IMR-90 (cell line): ENCODE measurements at regions not wholly inside any gene's neighbourhood (a gene's known extent, or its start where the extent isn't known, plus 50 kb on each side); places are given as distances from the start of the nearest gene placed in this dataset.

Experiments
- ATAC-seq: fragments of 200-7000 bp; cut with Tn5 transposase; 2 replicates; pipeline ENCODE4 v1.9.1; 2020; ENCODE audit warnings: low read depth, mild to moderate bottlenecking, moderate library complexity
- BruUV-seq: library from RNA; stranded (reverse); fragments of 400-500 nt; replicated peaks from 2 replicates; lab custom pipeline; 2021; lab: Mats Ljungman, UMichigan
- CTCF ChIA-PET: fragments of 300-600 bp; formaldehyde crosslinking; extraction: SDS; loops from one replicate; lab custom pipeline; 2021; ENCODE audit warnings: antibody characterized with exemption; lab: Yijun Ruan, JAX
- POLR2A ChIA-PET: fragments of 300-600 bp; sonication (Branson Sonifier 250); formaldehyde crosslinking; loops from one replicate; lab custom pipeline; 2022; ENCODE audit warnings: antibody characterized with exemption; ENCODE audit not compliant: unreplicated experiment; lab: Charles Lee
- DNase-seq: peaks from one replicate; pipeline ENCODE4 v3.0.0; 2013
- H2AFZ ChIP-seq: replicated peaks from 2 replicates; pipeline ENCODE3; 2013; ENCODE audit warnings: low read length, mild to moderate bottlenecking; ENCODE audit not compliant: poor library complexity
- H2AK5ac ChIP-seq: 2 replicates; pipeline ENCODE4 v1.6.1; 2013; ENCODE audit warnings: low read depth, low read length, inconsistent platforms
- H2AK9ac ChIP-seq: replicated peaks from 2 replicates; pipeline ENCODE3; 2013; ENCODE audit warnings: mild to moderate bottlenecking, low read depth, low read length, moderate library complexity; ENCODE audit not compliant: poor library complexity
- H2BK120ac ChIP-seq: 2 replicates; pipeline ENCODE4 v1.6.1; 2013; ENCODE audit warnings: low read depth, low read length, inconsistent platforms
- H2BK15ac ChIP-seq: 3 replicates; pipeline ENCODE4 v1.6.1; 2013; ENCODE audit warnings: low read depth, low read length, inconsistent platforms
- H2BK20ac ChIP-seq: 2 replicates; pipeline ENCODE4 v1.6.1; 2013; ENCODE audit warnings: low read depth, mild to moderate bottlenecking, inconsistent platforms, low read length, moderate library complexity
- H2BK5ac ChIP-seq: 2 replicates; pipeline ENCODE4 v1.6.1; 2013; ENCODE audit warnings: mild to moderate bottlenecking, low read depth, low read length, inconsistent platforms; ENCODE audit not compliant: poor library complexity, severe bottlenecking
- H3K14ac ChIP-seq: replicated peaks from 2 replicates; pipeline ENCODE4 v1.6.1; 2013; ENCODE audit warnings: low read depth, low read length, inconsistent platforms
- H3K18ac ChIP-seq: 2 replicates; pipeline ENCODE4 v1.6.1; 2013; ENCODE audit warnings: low read depth, low read length, control low read depth
- H3K23ac ChIP-seq: 2 replicates; pipeline ENCODE4 v1.6.1; 2013; ENCODE audit warnings: low read depth, low read length, inconsistent platforms
- H3K27ac ChIP-seq: 2 replicates; pipeline ENCODE4 v1.5.1; 2013; ENCODE audit warnings: mild to moderate bottlenecking, control low read depth, low read length; ENCODE audit not compliant: insufficient read depth
- H3K27me3 ChIP-seq: 2 replicates; pipeline ENCODE4 v1.6.1; 2013; ENCODE audit warnings: low read length; ENCODE audit not compliant: control insufficient read depth, insufficient read depth
- H3K36me3 ChIP-seq: 2 replicates; pipeline ENCODE4 v1.6.1; 2013; ENCODE audit warnings: low read length, mixed read lengths; ENCODE audit not compliant: control insufficient read depth, insufficient read depth
- H3K4ac ChIP-seq: 2 replicates; pipeline ENCODE4 v1.6.1; 2013; ENCODE audit warnings: low read depth, low read length, inconsistent platforms
- H3K4me1 ChIP-seq: 2 replicates; pipeline ENCODE4 v1.6.1; 2013; ENCODE audit warnings: low read length, mixed read lengths; ENCODE audit not compliant: control insufficient read depth, insufficient read depth
- H3K4me2 ChIP-seq: 2 replicates; pipeline ENCODE4 v1.6.1; 2013; ENCODE audit warnings: low read depth, mild to moderate bottlenecking, control low read depth, low read length, moderate library complexity
- H3K4me3 ChIP-seq: 2 replicates; pipeline ENCODE4 v1.5.1; 2013; ENCODE audit warnings: low read depth, mild to moderate bottlenecking, control low read depth, low read length, moderate library complexity; ENCODE audit not compliant: insufficient read depth
- H3K56ac ChIP-seq: 2 replicates; pipeline ENCODE4 v1.6.1; 2013; ENCODE audit warnings: low read length, inconsistent platforms; ENCODE audit not compliant: insufficient read depth; ENCODE audit errors: extremely low read depth
- H3K79me1 ChIP-seq, 2 experiments: 2 replicates each; pipeline ENCODE4 v1.6.1; 2013; ENCODE audit warnings: low read length in 2 of 2, inconsistent platforms in 1 of 2, low read depth in 1 of 2
- H3K9ac ChIP-seq: 2 replicates; pipeline ENCODE4 v1.6.1; 2013; ENCODE audit warnings: low read depth, low read length, control low read depth
- H3K9me1 ChIP-seq: 2 replicates; pipeline ENCODE4 v1.6.1; 2013; ENCODE audit warnings: low read length, inconsistent platforms; ENCODE audit not compliant: insufficient read depth
- H3K9me3 ChIP-seq: 2 replicates; pipeline ENCODE4 v1.6.1; 2013; ENCODE audit warnings: low read length; ENCODE audit not compliant: control insufficient read depth, insufficient read depth
- H4K20me1 ChIP-seq: 2 replicates; pipeline ENCODE4 v1.6.1; 2013; ENCODE audit warnings: low read length, inconsistent platforms; ENCODE audit not compliant: insufficient read depth
- H4K5ac ChIP-seq: 2 replicates; pipeline ENCODE4 v1.6.1; 2013; ENCODE audit warnings: mild to moderate bottlenecking, low read depth, low read length, control low read depth
- H4K8ac ChIP-seq, 2 experiments: 2 replicates each; pipeline ENCODE4 v1.6.1; 2013; ENCODE audit warnings: low read depth in 2 of 2, low read length in 2 of 2, control low read depth in 1 of 2, inconsistent platforms in 1 of 2
- H4K91ac ChIP-seq: 2 replicates; pipeline ENCODE4 v1.6.1; 2013; ENCODE audit warnings: low read depth, low read length, inconsistent platforms; ENCODE audit not compliant: insufficient read depth
- BHLHE40 ChIP-seq: fragments of 150-350 bp; IDR thresholded peaks from 2 replicates; pipeline ENCODE4 v1.6.1; 2016; ENCODE audit warnings: mild to moderate bottlenecking, low read depth, low read length
- CEBPB ChIP-seq: IDR thresholded peaks from 2 replicates; pipeline ENCODE4 v1.6.1; 2012; ENCODE audit warnings: low read depth, low read length, improper control_type of control experiment
- CHD1 ChIP-seq: IDR thresholded peaks from 2 replicates; pipeline ENCODE4 v1.6.1; 2012; ENCODE audit warnings: low read depth, low read length, improper control_type of control experiment
- FOS ChIP-seq: fragments of 150-350 bp; IDR thresholded peaks from 2 replicates; pipeline ENCODE4 v1.6.1; 2016; ENCODE audit warnings: low read depth, low read length
- MAFK ChIP-seq: IDR thresholded peaks from 2 replicates; pipeline ENCODE4 v1.6.1; 2012; ENCODE audit warnings: low read depth, low read length, improper control_type of control experiment
- MAZ ChIP-seq: IDR thresholded peaks from 2 replicates; pipeline ENCODE4 v1.6.1; 2012; ENCODE audit warnings: low read depth, mild to moderate bottlenecking, low read length, improper control_type of control experiment, moderate library complexity, borderline replicate concordance
- MXI1 ChIP-seq: IDR thresholded peaks from 2 replicates; pipeline ENCODE4 v1.6.1; 2012; ENCODE audit warnings: low read depth, mild to moderate bottlenecking, low read length, moderate library complexity, borderline replicate concordance
- NFE2L2 ChIP-seq: fragments of 150-350 bp; IDR thresholded peaks from 2 replicates; pipeline ENCODE4 v1.6.1; 2016; ENCODE audit warnings: low read depth, mild to moderate bottlenecking, low read length
- POLR2A ChIP-seq: IDR thresholded peaks from 2 replicates; pipeline ENCODE4 v1.6.1; 2012; ENCODE audit warnings: mild to moderate bottlenecking, low read depth, low read length
- RAD21 ChIP-seq: IDR thresholded peaks from 2 replicates; pipeline ENCODE4 v1.6.1; 2012; ENCODE audit warnings: low read length, improper control_type of control experiment
- RFX5 ChIP-seq: IDR thresholded peaks from 2 replicates; pipeline ENCODE4 v1.8.0; 2012; ENCODE audit warnings: low read depth, mild to moderate bottlenecking, low read length, moderate library complexity
- SMC3 ChIP-seq: fragments of 150-350 bp; IDR thresholded peaks from 2 replicates; pipeline ENCODE4 v1.6.1; 2016; ENCODE audit warnings: low read depth, mild to moderate bottlenecking, antibody characterized with exemption, low read length, moderate library complexity
- WGBS, 2 experiments: methylation state at CpG; one replicate each; pipeline versions ENCODE4 v1.1.5 to v1.1.7; 2013; ENCODE audit warnings: missing lambda C conversion rate in 2 of 2; ENCODE audit not compliant: insufficient read length in 1 of 2; ENCODE audit errors: extremely low coverage in 2 of 2; 5-methylcytosine and 5-hydroxymethylcytosine counted together
- dilution Hi-C: fragments of 300-500 bp; cut with HindIII; formaldehyde crosslinking; loops from one replicate; pipeline ENCODE4 v1.14.3; 2018; ENCODE audit warnings: low sequenced_read_pairs; ENCODE audit not compliant: unreplicated experiment
- in situ Hi-C: fragments of 300-500 bp; cut with MboI; formaldehyde crosslinking; loops from 3 replicates; pipeline ENCODE4 v1.14.3; 2019; ENCODE audit warnings: low sequenced_read_pairs, inconsistent platforms, mixed read lengths
- intact Hi-C: fragments of 100-400 bp; cut with micrococcal nuclease; formaldehyde crosslinking; loops from 2 replicates; pipeline ENCODE4 v1.10.0; 2022
- TF ChIP-seq, protein P1 (sequence below): fragments of 150-350 bp; IDR thresholded peaks from 2 replicates; pipeline ENCODE4 v1.6.1; 2017; ENCODE audit warnings: mild to moderate bottlenecking, antibody characterized with exemption, low read length, low read depth
- TF ChIP-seq, protein P2 (sequence below): conservative IDR thresholded peaks from 2 replicates; pipeline ENCODE4 v1.5.1; 2012; ENCODE audit warnings: mild to moderate bottlenecking, low read depth, low read length, improper control_type of control experiment
- TF ChIP-seq, protein P3 (sequence below): fragments of 150-350 bp; IDR thresholded peaks from 2 replicates; pipeline ENCODE4 v1.6.1; 2016; ENCODE audit warnings: low read depth, mild to moderate bottlenecking, low read length, moderate library complexity, borderline replicate concordance

DNA sequence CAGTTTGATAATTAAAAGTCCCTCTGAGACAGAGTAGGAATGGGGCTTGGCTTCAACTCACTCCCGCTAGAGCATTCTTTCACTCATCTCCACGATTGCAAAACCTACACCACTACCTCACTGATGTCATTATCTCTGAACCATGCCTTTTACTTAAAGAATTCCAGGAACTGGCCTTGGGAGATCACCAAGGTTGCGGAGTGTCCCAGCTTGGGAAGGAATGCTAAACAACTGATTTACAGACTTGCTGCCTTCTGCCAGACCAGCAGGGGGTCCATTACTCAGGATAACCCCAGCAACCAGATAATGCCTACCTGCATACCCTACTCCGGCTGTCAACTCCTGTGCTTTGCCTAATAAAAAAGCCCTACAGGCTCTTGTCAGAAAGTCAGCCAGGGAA, 102.2 kb upstream of the RALGAPA2 start:
- no peak overlapping the region for H3K9ac ChIP-seq
- H2AK5ac ChIP-seq: no peak overlapping the region
- H3K56ac ChIP-seq: no peak overlapping the region
- H3K36me3 ChIP-seq: no peaks in the 10 kb centered on the region
- no peak overlapping the region for H3K4me3 ChIP-seq
- H3K9me3 ChIP-seq: no peaks in the 10 kb centered on the region
- H3K14ac ChIP-seq: no peak overlapping the region
- H3K79me1 ChIP-seq: no peaks in the 10 kb centered on the region
- H4K8ac ChIP-seq: no peak overlapping the region
- 60% methylated on average over 1 of the region's 4 CpGs; no CpG with 5 or more reads in 1 of the 2 experiments for WGBS, 2 experiments
- no peaks in the 10 kb centered on the region for H3K9me1 ChIP-seq
- no peaks in the 10 kb centered on the region for H4K20me1 ChIP-seq
- H2BK5ac ChIP-seq: no peak overlapping the region
- H4K5ac ChIP-seq: no peak overlapping the region
- no peak overlapping the region for H3K18ac ChIP-seq
- dilution Hi-C loops: no loop called here
- no peak overlapping the region for H4K91ac ChIP-seq
- intact Hi-C loops: no loop called here
- BruUV-seq: no TSS peak
- no peak overlapping the region for H3K4ac ChIP-seq
- DNase-seq (no peak), ATAC-seq (no peak)
- no peaks in the 10 kb centered on the region for H3K4me1 ChIP-seq
- TF ChIP-seq, protein P1, sequence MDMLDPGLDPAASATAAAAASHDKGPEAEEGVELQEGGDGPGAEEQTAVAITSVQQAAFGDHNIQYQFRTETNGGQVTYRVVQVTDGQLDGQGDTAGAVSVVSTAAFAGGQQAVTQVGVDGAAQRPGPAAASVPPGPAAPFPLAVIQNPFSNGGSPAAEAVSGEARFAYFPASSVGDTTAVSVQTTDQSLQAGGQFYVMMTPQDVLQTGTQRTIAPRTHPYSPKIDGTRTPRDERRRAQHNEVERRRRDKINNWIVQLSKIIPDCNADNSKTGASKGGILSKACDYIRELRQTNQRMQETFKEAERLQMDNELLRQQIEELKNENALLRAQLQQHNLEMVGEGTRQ: no peak
- TF ChIP-seq, protein P2, sequence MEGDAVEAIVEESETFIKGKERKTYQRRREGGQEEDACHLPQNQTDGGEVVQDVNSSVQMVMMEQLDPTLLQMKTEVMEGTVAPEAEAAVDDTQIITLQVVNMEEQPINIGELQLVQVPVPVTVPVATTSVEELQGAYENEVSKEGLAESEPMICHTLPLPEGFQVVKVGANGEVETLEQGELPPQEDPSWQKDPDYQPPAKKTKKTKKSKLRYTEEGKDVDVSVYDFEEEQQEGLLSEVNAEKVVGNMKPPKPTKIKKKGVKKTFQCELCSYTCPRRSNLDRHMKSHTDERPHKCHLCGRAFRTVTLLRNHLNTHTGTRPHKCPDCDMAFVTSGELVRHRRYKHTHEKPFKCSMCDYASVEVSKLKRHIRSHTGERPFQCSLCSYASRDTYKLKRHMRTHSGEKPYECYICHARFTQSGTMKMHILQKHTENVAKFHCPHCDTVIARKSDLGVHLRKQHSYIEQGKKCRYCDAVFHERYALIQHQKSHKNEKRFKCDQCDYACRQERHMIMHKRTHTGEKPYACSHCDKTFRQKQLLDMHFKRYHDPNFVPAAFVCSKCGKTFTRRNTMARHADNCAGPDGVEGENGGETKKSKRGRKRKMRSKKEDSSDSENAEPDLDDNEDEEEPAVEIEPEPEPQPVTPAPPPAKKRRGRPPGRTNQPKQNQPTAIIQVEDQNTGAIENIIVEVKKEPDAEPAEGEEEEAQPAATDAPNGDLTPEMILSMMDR: no peak
- no peak for TF ChIP-seq RFX5
- TF ChIP-seq NFE2L2: no peak
- TF ChIP-seq MAZ: no peak
- TF ChIP-seq BHLHE40: no peak
- TF ChIP-seq MXI1: no peak
- TF ChIP-seq CHD1: no peak
- no peak for TF ChIP-seq MAFK
- no peak for TF ChIP-seq SMC3
- no peak for TF ChIP-seq RAD21
- TF ChIP-seq, protein P3, sequence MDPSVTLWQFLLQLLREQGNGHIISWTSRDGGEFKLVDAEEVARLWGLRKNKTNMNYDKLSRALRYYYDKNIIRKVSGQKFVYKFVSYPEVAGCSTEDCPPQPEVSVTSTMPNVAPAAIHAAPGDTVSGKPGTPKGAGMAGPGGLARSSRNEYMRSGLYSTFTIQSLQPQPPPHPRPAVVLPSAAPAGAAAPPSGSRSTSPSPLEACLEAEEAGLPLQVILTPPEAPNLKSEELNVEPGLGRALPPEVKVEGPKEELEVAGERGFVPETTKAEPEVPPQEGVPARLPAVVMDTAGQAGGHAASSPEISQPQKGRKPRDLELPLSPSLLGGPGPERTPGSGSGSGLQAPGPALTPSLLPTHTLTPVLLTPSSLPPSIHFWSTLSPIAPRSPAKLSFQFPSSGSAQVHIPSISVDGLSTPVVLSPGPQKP: no peak
- TF ChIP-seq CEBPB: no peak
- TF ChIP-seq FOS: no peak
- TF ChIP-seq POLR2A: no peak
- no peak overlapping the region for H3K23ac ChIP-seq
- H2BK15ac ChIP-seq: no peak overlapping the region
- no peak overlapping the region for H2AK9ac ChIP-seq
- H2BK20ac ChIP-seq: no peak overlapping the region
- POLR2A ChIA-PET: no interaction called here
- no peak overlapping the region for H2AFZ ChIP-seq
- no peaks in the 10 kb centered on the region for H3K27me3 ChIP-seq
- H3K4me2 ChIP-seq: no peak overlapping the region
- CTCF ChIA-PET: no interaction called here
- no peak overlapping the region for H3K27ac ChIP-seq
- in situ Hi-C loops: no loop called here
- H2BK120ac ChIP-seq: no peak overlapping the region
